Endothelial cell of umbilical vein (primary cell): ENCODE measurements at regions not wholly inside any gene's neighbourhood (a gene's known extent, or its start where the extent isn't known, plus 50 kb on each side); places are given as distances from the start of the nearest gene placed in this dataset.

Source experiments
- BruUV-seq: library from RNA; stranded (reverse); fragments of 400-500 nt; replicated peaks from 2 replicates; lab custom pipeline; 2021; lab: Mats Ljungman, UMichigan
- CTCF ChIA-PET: fragments of 300-600, 350-600 bp; sonication (Branson Sonifier 250); formaldehyde crosslinking; loops from one replicate; lab custom pipeline; 2021; ENCODE audit warnings: antibody characterized with exemption, inconsistent platforms; lab: Charles Lee
- POLR2A ChIA-PET: fragments of 300-600, 350-600 bp; sonication (Branson Sonifier 250); formaldehyde crosslinking; loops from one replicate; lab custom pipeline; 2021; ENCODE audit warnings: antibody characterized with exemption, inconsistent platforms; lab: Charles Lee
- DNase-seq: peaks from one replicate; pipeline ENCODE4 v3.0.0-alpha.2; 2011; ENCODE audit warnings: low read depth, low spot score
- FAIRE-seq: peaks from 2 replicates; lab custom pipeline; 2011; peaks lifted over from hg19 to GRCh38; lab: Jason Lieb, UNC
- H2AFZ ChIP-seq: 2 replicates; pipeline ENCODE4 v1.6.0; 2012; ENCODE audit warnings: low read depth, low read length, control low read depth, inconsistent platforms
- H3K27ac ChIP-seq: 2 replicates; pipeline ENCODE4 v1.5.1; 2011; ENCODE audit warnings: low read depth, mild to moderate bottlenecking, control low read depth, low read length, moderate library complexity; ENCODE audit not compliant: insufficient read depth
- H3K27me3 ChIP-seq, 2 experiments: 2 replicates each; pipeline versions ENCODE4 v1.6.0 to v1.6.1; 2011; ENCODE audit warnings: low read length in 2 of 2, mixed read lengths in 1 of 2; ENCODE audit not compliant: control insufficient read depth in 2 of 2, insufficient read depth in 2 of 2
- H3K36me3 ChIP-seq, 2 experiments: 2 replicates in 1 of 2; 3 replicates in 1 of 2; pipeline ENCODE4 v1.5.1; 2011; ENCODE audit warnings: low read length in 2 of 2, mild to moderate bottlenecking in 1 of 2, moderate library complexity in 1 of 2; ENCODE audit not compliant: control insufficient read depth in 2 of 2, insufficient read depth in 2 of 2; ENCODE audit errors: extremely low read depth in 1 of 2
- H3K4me1 ChIP-seq: 3 replicates; pipeline ENCODE4 v1.5.1; 2011; ENCODE audit warnings: mild to moderate bottlenecking, low read length; ENCODE audit not compliant: control insufficient read depth, insufficient read depth; ENCODE audit errors: extremely low read depth
- H3K4me2 ChIP-seq: 2 replicates; pipeline ENCODE4 v1.6.1; 2011; ENCODE audit warnings: low read length, control low read depth, mixed read lengths; ENCODE audit not compliant: insufficient read depth
- H3K4me3 ChIP-seq, 3 experiments: fragments of 200-600 bp in 1 of 3; sonication (generic), shearing (Covaris generic) in 1 of 3; replicated peaks in 1 of 3; 2 replicates each; pipeline ENCODE4 v1.5.1; 2011 to 2016; ENCODE audit warnings: control low read depth in 3 of 3, low read length in 3 of 3, mild to moderate bottlenecking in 2 of 3, inconsistent platforms in 1 of 3, low read depth in 1 of 3, moderate library complexity in 1 of 3; ENCODE audit not compliant: insufficient read depth in 1 of 3
- H3K79me2 ChIP-seq: 2 replicates; pipeline ENCODE4 v1.6.0; 2012; ENCODE audit warnings: low read length, inconsistent platforms; ENCODE audit not compliant: control insufficient read depth, insufficient read depth
- H3K9ac ChIP-seq: replicated peaks from 2 replicates; pipeline ENCODE3; 2011; ENCODE audit warnings: low read length, control low read depth; ENCODE audit not compliant: insufficient read depth; ENCODE audit errors: extremely low read depth
- H3K9me1 ChIP-seq: replicated peaks from 3 replicates; pipeline ENCODE4 v1.6.0; 2011; ENCODE audit warnings: mild to moderate bottlenecking, low read length; ENCODE audit not compliant: control insufficient read depth, insufficient read depth; ENCODE audit errors: extremely low read depth
- H3K9me3 ChIP-seq: replicated peaks from 2 replicates; pipeline ENCODE4 v1.5.1; 2012; ENCODE audit warnings: low read length, inconsistent platforms; ENCODE audit not compliant: control insufficient read depth, insufficient read depth
- H4K20me1 ChIP-seq: replicated peaks from 2 replicates; pipeline ENCODE3; 2011; ENCODE audit warnings: mild to moderate bottlenecking, low read length; ENCODE audit not compliant: control insufficient read depth, insufficient read depth; ENCODE audit errors: extremely low read depth
- CTCF ChIP-seq, 2 donors: IDR thresholded peaks; 1 replicate in 1 of 2; 2 replicates in 1 of 2; pipeline ENCODE4 v1.5.1; 2011; ENCODE audit warnings: low read length in 2 of 2, mild to moderate bottlenecking in 2 of 2, moderate library complexity in 2 of 2, control low read depth in 1 of 2, inconsistent platforms in 1 of 2, low read depth in 1 of 2; ENCODE audit not compliant: insufficient read depth in 1 of 2; ENCODE audit errors: extremely low read depth in 1 of 2
- EZH2 ChIP-seq: IDR thresholded peaks from 2 replicates; pipeline ENCODE4 v1.6.1; 2012; ENCODE audit warnings: borderline replicate concordance, low read depth, mild to moderate bottlenecking, moderate library complexity, low read length, inconsistent platforms; ENCODE audit not compliant: severe bottlenecking
- FOS ChIP-seq: IDR thresholded peaks from 2 replicates; pipeline ENCODE4 v1.6.1; 2011; ENCODE audit warnings: mild to moderate bottlenecking, low read length, moderate library complexity, borderline replicate concordance; ENCODE audit not compliant: insufficient read depth
- GATA2 ChIP-seq: IDR thresholded peaks from 2 replicates; pipeline ENCODE4 v1.7.0; 2011; ENCODE audit warnings: low read depth, mild to moderate bottlenecking, moderate library complexity, mixed read lengths, low read length; ENCODE audit not compliant: insufficient read length, insufficient read depth
- JUN ChIP-seq: IDR thresholded peaks from 2 replicates; pipeline ENCODE4 v1.6.1; 2011; ENCODE audit warnings: borderline replicate concordance, low read depth; ENCODE audit not compliant: insufficient read length, insufficient read depth
- MAX ChIP-seq: IDR thresholded peaks from 2 replicates; pipeline ENCODE4 v1.6.1; 2011; ENCODE audit not compliant: insufficient read depth, insufficient read length
- MYC ChIP-seq: IDR thresholded peaks from one replicate; pipeline ENCODE4 v1.6.1; 2011; ENCODE audit warnings: mild to moderate bottlenecking, low read depth, low read length
- POLR2A ChIP-seq: IDR thresholded peaks from 2 replicates; pipeline ENCODE4 v1.6.1; 2012; ENCODE audit warnings: low read depth, mild to moderate bottlenecking, control low read depth, low read length
- POLR2AphosphoS5 ChIP-seq: IDR thresholded peaks from 2 replicates; pipeline ENCODE4 v1.6.1; 2012; ENCODE audit warnings: low read depth, mild to moderate bottlenecking, control low read depth, low read length, moderate library complexity; ENCODE audit not compliant: insufficient read depth
- dilution Hi-C: fragments of 300-500 bp; cut with MboI; formaldehyde crosslinking; loops from one replicate; pipeline ENCODE4 v1.15.0; 2019; ENCODE audit warnings: low sequenced_read_pairs; ENCODE audit not compliant: extremely low pct_ligation_motif_present
- intact Hi-C: fragments of 100-400 bp; cut with micrococcal nuclease; formaldehyde crosslinking; loops from one replicate; pipeline ENCODE4 v1.10.0; 2022

- dilution Hi-C loops (no loop called here), intact Hi-C loops (no loop called here)
- no peaks in the 10 kb centered on the region for H3K79me2 ChIP-seq
- no peaks in the 10 kb centered on the region for H4K20me1 ChIP-seq
- H3K27me3 ChIP-seq, result peaks cover 4 to 14% of the 10 kb centered on the region in 2 experiments
- TF ChIP-seq JUN (no peak), POLR2AphosphoS5 (no peak), FOS (no peak), POLR2A (no peak), GATA2 (no peak), MAX (no peak), EZH2 (no peak), CTCF (IDR thresholded peaks at IDR 0.05; ENCODE audit: extremely low read depth in 1 of 2, insufficient read depth in 1 of 2, low read depth in 1 of 2, low read length in 2 of 2) (no peak), MYC (no peak)
- FAIRE-seq, result no peak
- H3K4me2 ChIP-seq, result no peak overlapping the region
- no peak overlapping the region for H3K27ac ChIP-seq
- ChIA-PET CTCF (interaction anchor here (1.1 kb wide), 1 partner anchor 13 kb away, joined by 4 read pairs; no protein-coding TSS in a partner anchor), POLR2A (no interaction called here)
- no peak overlapping the region for H2AFZ ChIP-seq
- no peak overlapping the region for H3K9ac ChIP-seq
- no peaks in the 10 kb centered on the region for H3K9me3 ChIP-seq
- no peaks in the 10 kb centered on the region for H3K36me3 ChIP-seq
- BruUV-seq, result no TSS peak
- no peak for DNase-seq
- H3K9me1 ChIP-seq, result no peaks in the 10 kb centered on the region
- H3K4me1 ChIP-seq, result no peaks in the 10 kb centered on the region
- no peak overlapping the region for H3K4me3 ChIP-seq
Observed at GRCh38 chr6:108752733-108753590, 95.3 kb upstream of the ARMC2 start.
